COR-L47 (cell line): ENCODE measurements at regions not wholly inside any gene's neighbourhood (a gene's known extent, or its start where the extent isn't known, plus 50 kb on each side); places are given as distances from the start of the nearest gene placed in this dataset.

Source experiments
- DNase-seq: peaks from one replicate; lab custom pipeline; 2025; lab: John Stamatoyannopoulos, UW

DNA sequence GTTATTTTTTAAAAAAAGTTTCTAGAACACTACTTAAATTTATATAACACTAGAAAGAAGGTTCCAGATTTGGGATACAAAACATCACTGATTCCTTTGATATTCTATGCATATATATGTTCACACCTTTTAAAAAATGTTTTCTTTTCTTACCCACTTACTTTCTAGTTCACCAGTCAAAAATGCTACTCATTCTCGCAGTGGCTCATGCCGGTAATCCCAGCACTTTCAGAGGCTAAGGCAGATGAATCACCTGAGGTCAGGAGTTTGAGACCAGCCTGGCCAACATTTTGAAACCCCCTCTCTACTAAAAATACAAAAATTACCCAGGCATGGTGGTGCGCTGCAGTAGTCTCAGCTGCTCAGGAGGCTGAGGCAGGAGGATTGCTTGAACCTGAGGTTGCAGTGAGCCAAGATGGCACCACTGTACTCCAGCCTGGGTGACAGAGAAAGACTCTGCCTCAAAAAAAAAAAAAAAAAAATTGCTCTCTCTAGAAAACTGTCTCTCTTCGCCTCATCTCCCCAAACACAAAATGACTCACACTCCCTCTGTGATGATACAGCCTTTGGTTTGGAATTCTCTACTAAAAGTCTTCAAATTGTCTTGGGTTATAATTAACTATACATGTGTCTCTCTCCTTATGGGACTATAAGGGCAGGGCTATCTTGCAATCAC is 52.6 kb upstream of the TGFBR2 start:
- DNase-seq: no peak

DNA sequence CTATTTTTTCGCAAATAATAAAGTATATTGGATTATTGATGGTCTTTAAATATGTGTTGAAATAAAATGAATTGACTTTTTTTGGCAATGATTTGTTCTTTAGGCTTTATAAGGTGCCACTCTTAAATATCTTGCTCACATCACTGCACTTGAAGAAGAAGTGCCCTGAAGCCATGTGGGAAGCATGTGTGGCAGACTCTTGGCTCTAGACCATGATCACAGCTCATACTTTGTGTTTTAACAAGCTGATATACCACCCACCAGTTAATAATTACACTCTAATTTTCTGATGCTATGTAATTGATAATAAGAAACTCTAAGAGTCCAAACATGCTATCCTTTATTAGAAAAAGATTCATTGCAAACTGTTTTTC is 52.1 kb upstream of the TGFBR2 start:
- no peak for DNase-seq

DNA sequence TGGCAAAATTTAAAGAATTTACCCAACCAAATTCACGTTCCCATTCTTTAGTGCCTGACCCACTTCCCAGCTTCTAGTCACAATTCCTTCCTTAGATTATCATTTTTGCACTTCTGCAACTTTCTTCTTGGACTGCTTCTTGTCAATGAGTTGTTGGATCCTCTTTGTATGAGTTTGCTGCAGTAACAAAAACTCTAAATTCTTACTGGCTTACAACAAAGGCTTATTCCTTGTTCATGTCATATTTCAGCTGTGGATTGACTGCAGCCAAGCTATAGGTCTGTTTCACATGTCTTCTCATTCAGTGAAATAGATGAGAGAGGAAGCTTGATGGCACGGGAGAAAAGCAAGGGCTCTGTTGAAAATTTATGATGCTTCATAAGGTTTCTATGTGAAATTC is 50.4 kb upstream of the TGFBR2 start:
- no peak for DNase-seq
